ENCODE measurements at regions not wholly inside any gene's neighbourhood (a gene's known extent, or its start where the extent isn't known, plus 50 kb on each side); places are given as distances from the start of the nearest gene placed in this dataset.
"Not testable (repeated sequence)": the region's sequence is repeated elsewhere in the genome, so short reads cannot be mapped to it uniquely, and the experiment has no call there.

GRCh38 chr16:87156195-87156594 is 161.0 kb downstream of the C16orf95 start:
- DNase-seq (ENCODE audit: low spot score) = no peak

GRCh38 chr16:87160234-87160636 is 157.0 kb downstream of the C16orf95 start:
- DNase-seq (ENCODE audit: low spot score) = no peak

GRCh38 chr16:87160701-87161337 is 156.4 kb downstream of the C16orf95 start:
- no peak for DNase-seq (ENCODE audit: low spot score)

- DNase-seq (ENCODE audit: low spot score) = not testable (repeated sequence)
Observed at GRCh38 chr16:87161410-87161809, 155.8 kb downstream of the C16orf95 start.

GRCh38 chr16:87161822-87162676 is 155.1 kb downstream of the C16orf95 start:
- no peak for DNase-seq (ENCODE audit: low spot score)

- not testable (repeated sequence) for DNase-seq (ENCODE audit: low spot score)
Observed at GRCh38 chr16:87162799-87163198, 154.4 kb downstream of the C16orf95 start.

- no peak for DNase-seq (ENCODE audit: low spot score)
Observed at GRCh38 chr16:87163637-87164036, 153.6 kb downstream of the C16orf95 start.

GRCh38 chr16:87165151-87165550 is 152.0 kb downstream of the C16orf95 start:
- DNase-seq (ENCODE audit: low spot score) = no peak

- DNase-seq (ENCODE audit: low spot score) = no peak
Observed at GRCh38 chr16:87165885-87166284, 151.3 kb downstream of the C16orf95 start.

GRCh38 chr16:87166321-87166720 is 150.9 kb downstream of the C16orf95 start:
- no peak for DNase-seq (ENCODE audit: low spot score)

GRCh38 chr16:87166934-87167333 is 150.3 kb downstream of the C16orf95 start:
- DNase-seq (ENCODE audit: low spot score) = no peak

- DNase-seq (ENCODE audit: low spot score) = no peak
Observed at GRCh38 chr16:87169509-87169995, 147.6 kb downstream of the C16orf95 start.

GRCh38 chr16:87170310-87170709 is 146.9 kb downstream of the C16orf95 start:
- DNase-seq (ENCODE audit: low spot score) = no peak

- DNase-seq (ENCODE audit: low spot score) = no peak
Observed at GRCh38 chr16:87171723-87172122, 145.5 kb downstream of the C16orf95 start.

- no peak for DNase-seq (ENCODE audit: low spot score)
Observed at GRCh38 chr16:87172632-87173031, 144.6 kb downstream of the C16orf95 start.

- no peak for DNase-seq (ENCODE audit: low spot score)
Observed at GRCh38 chr16:87173294-87173893, 143.8 kb downstream of the C16orf95 start.

GRCh38 chr16:87174061-87174460 is 143.1 kb downstream of the C16orf95 start:
- DNase-seq (ENCODE audit: low spot score) = no peak

- no peak for DNase-seq (ENCODE audit: low spot score)
Observed at GRCh38 chr16:87176735-87177134, 140.5 kb downstream of the C16orf95 start.

- DNase-seq (ENCODE audit: low spot score) = no peak
Observed at GRCh38 chr16:87177673-87178072, 139.5 kb downstream of the C16orf95 start.

GRCh38 chr16:87178177-87178863 is 138.9 kb downstream of the C16orf95 start:
- DNase-seq (ENCODE audit: low spot score) = no peak

- DNase-seq (ENCODE audit: low spot score) = no peak
Observed at GRCh38 chr16:87178977-87179376, 138.2 kb downstream of the C16orf95 start.

GRCh38 chr16:87180069-87180468 is 137.1 kb downstream of the C16orf95 start:
- no peak for DNase-seq (ENCODE audit: low spot score)

Measured in LoVo (cell line).